Spleen (tissue), 11 donors: ENCODE measurements at regions not wholly inside any gene's neighbourhood (a gene's known extent, or its start where the extent isn't known, plus 50 kb on each side); places are given as distances from the start of the nearest gene placed in this dataset.

Experiments
- DNase-seq: peaks from one replicate; pipeline ENCODE4 v3.0.0-alpha.2; 2020
- H3K27ac ChIP-seq, 8 donors: fragments of 200-600 bp; sonication (generic) in 7 of 8; 1 replicate in 4 of 8; 2 replicates in 4 of 8; pipeline versions ENCODE4 v1.5.0 to v1.8.0; 2016 to 2021; ENCODE audit warnings: inconsistent platforms in 4 of 8, mild to moderate bottlenecking in 4 of 8, moderate library complexity in 1 of 8
- H3K27me3 ChIP-seq, 7 donors: fragments of 200-600 bp; sonication (generic) in 6 of 7; replicated peaks in 1 of 7; 1 replicate in 4 of 7; 2 replicates in 3 of 7; pipeline versions ENCODE4 v1.5.0 to v1.8.0; 2016 to 2021; ENCODE audit warnings: inconsistent platforms in 3 of 7, mild to moderate bottlenecking in 1 of 7
- H3K36me3 ChIP-seq, 6 donors: fragments of 200-600 bp; sonication (generic) in 5 of 6; 1 replicate in 4 of 6; 2 replicates in 2 of 6; pipeline versions ENCODE4 v1.5.0 to v1.8.0; 2016 to 2021; ENCODE audit warnings: inconsistent platforms in 2 of 6
- H3K4me1 ChIP-seq, 6 donors: fragments of 200-600 bp; sonication (generic) in 5 of 6; 1 replicate in 3 of 6; 2 replicates in 3 of 6; pipeline versions ENCODE4 v1.5.0 to v1.8.0; 2016 to 2021; ENCODE audit warnings: inconsistent platforms in 3 of 6
- H3K4me3 ChIP-seq, 8 donors: fragments of 200-600 bp; sonication (generic) in 7 of 8; 1 replicate in 4 of 8; 2 replicates in 4 of 8; pipeline versions ENCODE4 v1.5.0 to v1.8.0; 2016 to 2021; ENCODE audit warnings: inconsistent platforms in 4 of 8, mild to moderate bottlenecking in 4 of 8, moderate library complexity in 2 of 8
- H3K9me3 ChIP-seq, 8 donors: fragments of 200-600 bp; sonication (generic) in 7 of 8; 1 replicate in 4 of 8; 2 replicates in 4 of 8; pipeline versions ENCODE4 v1.5.0 to v1.8.0; 2016 to 2021; ENCODE audit warnings: inconsistent platforms in 4 of 8
- POLR2A ChIP-seq, 3 donors: fragments of 450-650 bp; IDR thresholded peaks; one replicate each; pipeline ENCODE4 v1.5.1; 2017; ENCODE audit warnings: antibody characterized with exemption in 3 of 3, mild to moderate bottlenecking in 1 of 3
- POLR2AphosphoS5 ChIP-seq, 3 donors: sonication (generic); formaldehyde crosslinking; IDR thresholded peaks; one replicate each; pipeline ENCODE4 v1.5.1; 2017; ENCODE audit warnings: antibody characterized with exemption in 3 of 3
- WGBS, 5 donors: extraction: QIAGEN DNeasy Blood & Tissue Kit in 3 of 5; methylation state at CpG; one replicate each; pipeline versions ENCODE4 v1.1.5 to v1.1.7; 2013 to 2018; 5-methylcytosine and 5-hydroxymethylcytosine counted together
- intact Hi-C: fragments of 100-400 bp; cut with DNase I; formaldehyde crosslinking; loops from one replicate; pipeline ENCODE4 v1.15.0; 2023; ENCODE audit warnings: low total_unique reads
- TF ChIP-seq, protein P1 (sequence below), 11 experiments: fragments of 200-600 bp in 7 of 11; fragments of 450-650 bp in 4 of 11; sonication (generic) in 4 of 11; IDR thresholded peaks in 8 of 11; conservative IDR thresholded peaks in 3 of 11; 1 replicate in 7 of 11; 2 replicates in 4 of 11; pipeline versions ENCODE4 v1.4.0 to v1.8.0; 2016 to 2021; ENCODE audit warnings: antibody characterized with exemption in 11 of 11, inconsistent platforms in 4 of 11, mild to moderate bottlenecking in 1 of 11
- donor health status: healthy with polysubstance abuse.
- donor health status: DM: no; HTN: no; CAD: no; lungs with moderate emphysema.
- donor health status: DM: no; HTN: no; CAD: no.
- donor health status: Bipolar disorder and iron deficiency.
- donor health status: healthy.
- donor health status: DM: no; HTN: no; CAD: no.
- donor health status: DM: yes; HTN: yes; CAD: no.

DNA sequence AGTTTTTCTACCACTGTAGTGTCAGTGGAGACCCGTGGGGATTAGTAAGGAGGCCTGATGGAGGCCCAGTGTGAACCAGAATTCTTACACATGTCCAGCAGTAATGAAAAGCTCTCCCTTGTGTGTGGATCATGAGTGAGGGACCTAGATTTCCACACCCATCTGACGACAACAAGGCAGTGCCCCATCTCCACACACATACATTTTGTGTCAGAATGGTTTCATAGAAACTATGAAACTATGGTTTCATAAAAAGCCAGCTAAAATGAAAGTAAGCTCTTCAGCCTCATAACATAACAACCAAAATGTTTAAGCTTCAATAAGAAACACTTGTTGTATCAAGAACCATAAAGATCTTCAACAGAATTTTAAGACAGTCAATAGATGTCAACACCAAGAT, 884.5 kb upstream of the ADGRL3 start:
- Histone ChIP-seq H3K4me1 (no peaks in the 10 kb centered on the region), H3K27me3 (no peaks in the 10 kb centered on the region), H3K4me3 (no peak overlapping the region), H3K9me3 (peaks cover 0 to 9% (median 0%) of the 10 kb centered on the region in 8 donors), H3K27ac (no peak overlapping the region), H3K36me3 (no peaks in the 10 kb centered on the region)
- intact Hi-C loops: no loop called here
- TF ChIP-seq, protein P1, sequence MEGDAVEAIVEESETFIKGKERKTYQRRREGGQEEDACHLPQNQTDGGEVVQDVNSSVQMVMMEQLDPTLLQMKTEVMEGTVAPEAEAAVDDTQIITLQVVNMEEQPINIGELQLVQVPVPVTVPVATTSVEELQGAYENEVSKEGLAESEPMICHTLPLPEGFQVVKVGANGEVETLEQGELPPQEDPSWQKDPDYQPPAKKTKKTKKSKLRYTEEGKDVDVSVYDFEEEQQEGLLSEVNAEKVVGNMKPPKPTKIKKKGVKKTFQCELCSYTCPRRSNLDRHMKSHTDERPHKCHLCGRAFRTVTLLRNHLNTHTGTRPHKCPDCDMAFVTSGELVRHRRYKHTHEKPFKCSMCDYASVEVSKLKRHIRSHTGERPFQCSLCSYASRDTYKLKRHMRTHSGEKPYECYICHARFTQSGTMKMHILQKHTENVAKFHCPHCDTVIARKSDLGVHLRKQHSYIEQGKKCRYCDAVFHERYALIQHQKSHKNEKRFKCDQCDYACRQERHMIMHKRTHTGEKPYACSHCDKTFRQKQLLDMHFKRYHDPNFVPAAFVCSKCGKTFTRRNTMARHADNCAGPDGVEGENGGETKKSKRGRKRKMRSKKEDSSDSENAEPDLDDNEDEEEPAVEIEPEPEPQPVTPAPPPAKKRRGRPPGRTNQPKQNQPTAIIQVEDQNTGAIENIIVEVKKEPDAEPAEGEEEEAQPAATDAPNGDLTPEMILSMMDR (IDR thresholded peaks at IDR 0.05 in 8 of 11, conservative IDR thresholded peaks at IDR 0.05 in 3 of 11): no peak
- no peak for TF ChIP-seq POLR2A (IDR thresholded peaks at IDR 0.05)
- no peak for TF ChIP-seq POLR2AphosphoS5 (IDR thresholded peaks at IDR 0.05)
- no peak for DNase-seq
- WGBS, 5 donors: 64 to 78% (median 76%) methylated on average over 2 of the region's 2 CpGs

DNA sequence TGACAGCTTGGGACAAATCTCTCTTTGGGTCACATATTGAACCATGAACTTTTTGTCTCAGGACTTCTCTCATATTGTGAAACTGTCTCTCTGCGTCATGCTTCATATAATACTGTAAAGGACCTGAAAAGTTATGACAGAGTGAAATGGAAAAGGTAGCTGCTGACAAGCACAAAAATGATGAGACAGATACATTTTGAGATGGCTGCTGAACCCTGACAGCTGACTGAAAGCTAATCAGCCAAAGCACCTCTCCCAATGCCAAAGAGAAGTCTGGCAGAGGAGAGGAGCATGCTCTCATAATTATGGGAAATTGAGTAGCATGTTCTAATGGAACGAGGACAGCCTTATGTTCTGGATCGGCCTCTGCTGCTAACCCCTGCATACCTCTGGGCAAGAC, 873.4 kb upstream of the ADGRL3 start:
- H3K9me3 ChIP-seq: peaks cover 0 to 12% (median 0%) of the 10 kb centered on the region in 8 donors
- H3K27me3 ChIP-seq: no peaks in the 10 kb centered on the region
- DNase-seq: no peak
- 76 to 92% (median 85%) methylated on average over 3 of the region's 3 CpGs for WGBS, 5 donors
- H3K27ac ChIP-seq: no peak overlapping the region
- intact Hi-C loops: no loop called here
- no peak overlapping the region for H3K4me3 ChIP-seq
- TF ChIP-seq POLR2AphosphoS5 (IDR thresholded peaks at IDR 0.05) (no peak), POLR2A (IDR thresholded peaks at IDR 0.05) (no peak)
- TF ChIP-seq, protein P1 (IDR thresholded peaks at IDR 0.05 in 8 of 11, conservative IDR thresholded peaks at IDR 0.05 in 3 of 11): no peak
- H3K36me3 ChIP-seq: no peaks in the 10 kb centered on the region
- H3K4me1 ChIP-seq: no peaks in the 10 kb centered on the region

DNA sequence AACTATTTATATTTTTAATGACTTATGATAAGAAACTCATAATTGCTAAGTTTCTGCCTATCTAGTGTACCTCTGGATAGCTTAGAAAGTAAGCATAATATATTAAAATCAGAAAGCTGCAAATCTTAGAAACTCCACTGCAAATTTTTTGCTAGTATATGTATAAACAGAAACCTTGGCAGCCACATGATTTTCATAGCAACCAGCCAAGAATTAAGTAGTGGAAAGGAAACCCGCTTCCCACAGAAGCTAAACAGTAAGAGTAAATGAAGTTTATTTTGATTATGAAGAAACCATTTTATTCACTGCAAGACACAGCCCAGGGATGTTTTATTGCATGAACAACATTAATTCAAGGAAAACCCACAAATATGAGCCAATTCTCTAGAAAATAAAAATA, 872.5 kb upstream of the ADGRL3 start:
- TF ChIP-seq POLR2A (IDR thresholded peaks at IDR 0.05): no peak
- TF ChIP-seq POLR2AphosphoS5 (IDR thresholded peaks at IDR 0.05): no peak
- TF ChIP-seq, protein P1 (IDR thresholded peaks at IDR 0.05 in 8 of 11, conservative IDR thresholded peaks at IDR 0.05 in 3 of 11): no peak
- Histone ChIP-seq H3K9me3 (peaks cover 0 to 10% (median 0%) of the 10 kb centered on the region in 8 donors), H3K27me3 (no peaks in the 10 kb centered on the region), H3K27ac (no peak overlapping the region), H3K4me3 (no peak overlapping the region), H3K36me3 (no peaks in the 10 kb centered on the region), H3K4me1 (no peaks in the 10 kb centered on the region)
- WGBS, 5 donors: 63 to 76% (median 73%) methylated on average over 1 of the region's 1 CpG
- DNase-seq: no peak
- intact Hi-C loops: no loop called here

DNA sequence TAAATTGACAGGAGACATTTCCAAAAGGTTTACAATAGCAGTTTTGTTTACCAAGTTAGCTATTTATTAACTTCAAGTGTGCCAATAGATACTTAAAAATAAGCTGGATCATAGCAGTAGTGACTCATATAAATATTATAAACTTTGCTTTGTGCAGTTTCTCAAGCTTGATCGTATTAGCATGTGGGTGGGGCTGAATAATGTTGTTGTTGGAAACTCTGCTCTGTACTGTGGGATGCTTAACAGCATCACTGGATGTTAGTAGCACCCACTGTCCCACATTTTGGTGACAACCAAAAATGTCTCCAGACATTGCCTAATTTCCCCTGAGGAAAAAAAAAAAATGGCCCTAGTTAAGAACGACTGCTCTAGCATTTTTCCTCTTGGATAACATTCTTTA, 855.2 kb upstream of the ADGRL3 start:
- Histone ChIP-seq H3K9me3 (peaks cover 0 to 8% (median 0%) of the 10 kb centered on the region in 8 donors), H3K4me1 (no peaks in the 10 kb centered on the region), H3K4me3 (no peak overlapping the region), H3K27me3 (no peaks in the 10 kb centered on the region), H3K36me3 (no peaks in the 10 kb centered on the region), H3K27ac (no peak overlapping the region)
- intact Hi-C loops: no loop called here
- 56 to 81% (median 69%) methylated on average over 2 of the region's 2 CpGs for WGBS, 5 donors
- TF ChIP-seq POLR2AphosphoS5 (IDR thresholded peaks at IDR 0.05) (no peak), POLR2A (IDR thresholded peaks at IDR 0.05) (no peak)
- TF ChIP-seq, protein P1 (IDR thresholded peaks at IDR 0.05 in 8 of 11, conservative IDR thresholded peaks at IDR 0.05 in 3 of 11): no peak
- DNase-seq: no peak
